A549 (cell line): ENCODE measurements at regions not wholly inside any gene's neighbourhood (a gene's known extent, or its start where the extent isn't known, plus 50 kb on each side); places are given as distances from the start of the nearest gene placed in this dataset.

Experiments used
- ATAC-seq, 2 experiments: fragments of 200-7000 bp in 1 of 2; fragments of >200 bp in 1 of 2; cut with Nextera tagmentation in 1 of 2; cut with Tn5 transposase in 1 of 2; 3 replicates each; pipeline versions ENCODE4 v1.8.0 to v1.9.1; 2018 to 2020; ENCODE audit warnings: mild to moderate bottlenecking in 1 of 2, moderate library complexity in 1 of 2
- CTCF ChIA-PET: fragments of 300-600 bp; sonication (Branson Sonifier 250); formaldehyde crosslinking; extraction: SDS; loops from one replicate; lab custom pipeline; 2021; ENCODE audit warnings: antibody characterized with exemption, inconsistent platforms; lab: Yijun Ruan, JAX
- POLR2A ChIA-PET: fragments of 350-600 bp; formaldehyde crosslinking; extraction: SDS; loops from one replicate; lab custom pipeline; 2021; ENCODE audit warnings: antibody characterized with exemption, inconsistent platforms; lab: Yijun Ruan, JAX
- DNase-seq, 2 experiments: peaks; one replicate each; pipeline versions ENCODE4 v3.0.0 to v3.0.0-alpha.2; 2011 to 2016; ENCODE audit warnings: low read depth in 1 of 2, low spot score in 1 of 2
- FAIRE-seq: peaks from 2 replicates; lab custom pipeline; 2011; peaks lifted over from hg19 to GRCh38; lab: Jason Lieb, UNC
- H3K27ac ChIP-seq, 2 experiments: fragments of >200 bp; sonication (Bioruptor Twin); formaldehyde crosslinking; 3 replicates each; pipeline ENCODE4 v1.5.1; 2016 to 2017
- H3K4me1 ChIP-seq: fragments of >200 bp; sonication (Bioruptor Twin); formaldehyde crosslinking; 3 replicates; pipeline ENCODE4 v1.6.1; 2016
- H3K4me2 ChIP-seq: fragments of >200 bp; sonication (Bioruptor Twin); formaldehyde crosslinking; 3 replicates; pipeline ENCODE4 v1.6.1; 2016
- H3K4me3 ChIP-seq: fragments of >200 bp; sonication (Bioruptor Twin); formaldehyde crosslinking; 3 replicates; pipeline ENCODE4 v1.5.1; 2016
- H3K9me3 ChIP-seq: fragments of >200 bp; sonication (Bioruptor Twin); formaldehyde crosslinking; 3 replicates; pipeline ENCODE4 v1.6.1; 2016
- BHLHE40 ChIP-seq: IDR thresholded peaks from 2 replicates; pipeline ENCODE4 v1.6.1; 2012; ENCODE audit warnings: low read depth, low read length, inconsistent platforms
- CBX8 ChIP-seq: fragments of 200-600 bp; sonication (generic); IDR thresholded peaks from 2 replicates; pipeline ENCODE4 v1.6.1; 2016
- CHD2 ChIP-seq: fragments of 150-350 bp; IDR thresholded peaks from 2 replicates; pipeline ENCODE4 v1.6.1; 2014; ENCODE audit warnings: low read length; ENCODE audit not compliant: partially characterized antibody
- CHD4 ChIP-seq: fragments of 200-600 bp; sonication (generic); IDR thresholded peaks from 2 replicates; pipeline ENCODE4 v1.6.1; 2016; ENCODE audit warnings: antibody characterized with exemption, mild to moderate bottlenecking, borderline replicate concordance
- ELK1 ChIP-seq: fragments of 150-350 bp; IDR thresholded peaks from 2 replicates; pipeline ENCODE4 v1.6.1; 2014; ENCODE audit warnings: low read depth, mild to moderate bottlenecking, low read length
- FOSL2 ChIP-seq, 2 experiments: fragments of 450-650 bp in 1 of 2; fragments of >200 bp in 1 of 2; sonication (Bioruptor Twin) in 1 of 2; formaldehyde crosslinking; IDR thresholded peaks; 2 replicates each; pipeline versions ENCODE4 v1.5.0 to v1.6.1; 2016 to 2020; ENCODE audit warnings: mild to moderate bottlenecking in 1 of 2, moderate library complexity in 1 of 2
- GATA3 ChIP-seq: IDR thresholded peaks from 2 replicates; pipeline ENCODE4 v1.6.1; 2012; ENCODE audit warnings: borderline replicate concordance
- HDAC2 ChIP-seq: fragments of 200-600 bp; sonication (generic); IDR thresholded peaks from 2 replicates; pipeline ENCODE4 v1.6.1; 2016
- HEYL ChIP-seq: fragments of 250-450 bp; sonication (Bioruptor Pico); IDR thresholded peaks from 2 replicates; pipeline ENCODE4 v1.8.0; 2021; ENCODE audit warnings: mild to moderate bottlenecking, moderate library complexity
- HMGXB4 ChIP-seq: fragments of 250-450 bp; sonication (Bioruptor Pico); IDR thresholded peaks from 2 replicates; pipeline ENCODE4 v1.5.0; 2021; ENCODE audit warnings: mild to moderate bottlenecking, moderate library complexity, borderline replicate concordance
- JUN ChIP-seq, 2 experiments: fragments of >200 bp; sonication (Bioruptor Twin); formaldehyde crosslinking; IDR thresholded peaks; 2 replicates in 1 of 2; 3 replicates in 1 of 2; pipeline ENCODE4 v1.6.1; 2016 to 2017
- MAFK ChIP-seq: fragments of 450-650 bp; IDR thresholded peaks from 2 replicates; pipeline ENCODE4 v1.6.1; 2014; ENCODE audit not compliant: partially characterized antibody
- PHF8 ChIP-seq: fragments of 200-600 bp; sonication (generic); IDR thresholded peaks from 2 replicates; pipeline ENCODE4 v1.6.1; 2016; ENCODE audit warnings: low read depth, mild to moderate bottlenecking, antibody characterized with exemption, moderate library complexity, borderline replicate concordance
- RCOR1 ChIP-seq: fragments of 150-350 bp; IDR thresholded peaks from 2 replicates; pipeline ENCODE4 v1.6.1; 2014; ENCODE audit warnings: antibody characterized with exemption, low read length, low read depth
- SMC3 ChIP-seq: fragments of >200 bp; sonication (Bioruptor Twin); formaldehyde crosslinking; IDR thresholded peaks from 3 replicates; pipeline ENCODE4 v1.6.1; 2018; ENCODE audit warnings: inconsistent platforms
- TFCP2L1 ChIP-seq: fragments of 250-450 bp; sonication (Bioruptor Pico); IDR thresholded peaks from 2 replicates; pipeline ENCODE4 v1.5.0; 2021; ENCODE audit warnings: mild to moderate bottlenecking
- WGBS: methylation state at CpG from one replicate; pipeline ENCODE4 v1.1.6; 2017; ENCODE audit errors: missing lambda C conversion rate; 5-methylcytosine and 5-hydroxymethylcytosine counted together

DNA sequence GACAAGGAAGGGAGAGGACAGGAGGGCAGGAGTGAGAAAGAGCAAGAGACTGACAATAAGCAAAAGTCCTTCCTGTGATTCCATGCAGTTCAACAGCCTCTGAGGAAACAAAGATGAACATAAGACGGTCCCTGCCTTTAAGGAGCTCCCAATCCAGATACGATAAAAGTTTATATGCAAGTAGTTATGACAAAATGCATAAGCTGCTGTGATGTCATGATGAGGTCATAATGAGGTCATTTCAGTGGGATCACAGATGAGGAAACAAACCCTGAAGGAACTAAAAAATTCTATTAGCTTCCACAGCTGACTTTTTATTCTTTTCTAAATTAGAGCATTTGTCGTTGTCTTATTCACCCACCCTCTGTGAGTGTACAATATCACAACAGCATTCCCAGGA lies 458.5 kb upstream of the ACVR2A start:
- H3K4me2 ChIP-seq = no peak overlapping the region
- FAIRE-seq = no peak
- no peaks in the 10 kb centered on the region for H3K4me1 ChIP-seq
- H3K4me3 ChIP-seq = no peak overlapping the region
- no peak for ATAC-seq
- no peak for TF ChIP-seq HDAC2
- no peak for TF ChIP-seq HMGXB4 (CRISPR knock-in tag)
- POLR2A ChIA-PET = no interaction called here
- no peak overlapping the region for H3K27ac ChIP-seq
- no peaks in the 10 kb centered on the region for H3K9me3 ChIP-seq
- CTCF ChIA-PET = no interaction called here
- 2% methylated on average over 3 of the region's 3 CpGs for WGBS
- no peak for DNase-seq

DNA sequence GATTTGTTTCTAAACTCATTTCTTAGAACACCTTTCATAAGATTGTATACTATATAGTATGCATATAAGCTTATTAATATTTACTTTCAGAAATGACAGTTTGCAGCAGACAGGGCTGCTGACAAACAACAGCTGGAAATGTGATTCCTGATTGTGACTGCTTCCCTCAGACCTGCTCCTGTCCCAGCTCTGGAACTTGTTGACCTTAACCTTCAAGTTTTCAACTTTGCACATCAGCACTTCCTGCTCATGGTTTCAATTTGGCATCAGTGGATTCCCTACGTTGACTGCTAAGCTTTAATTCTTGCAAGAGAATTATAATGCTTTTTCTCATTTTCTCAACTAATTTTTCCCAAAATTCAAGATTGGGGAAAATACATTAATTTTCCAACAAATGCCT lies 459.2 kb upstream of the ACVR2A start:
- no peak overlapping the region for H3K4me3 ChIP-seq
- H3K4me1 ChIP-seq = no peaks in the 10 kb centered on the region
- no peaks in the 10 kb centered on the region for H3K9me3 ChIP-seq
- FAIRE-seq (no peak), ATAC-seq (no peak), DNase-seq (no peak)
- H3K4me2 ChIP-seq = no peak overlapping the region
- 0% methylated on average over 1 of the region's 1 CpG for WGBS
- no peak overlapping the region for H3K27ac ChIP-seq
- POLR2A ChIA-PET = no interaction called here
- TF ChIP-seq CBX8 (no peak), MAFK (no peak), CHD4 (no peak), PHF8 (no peak), SMC3 (no peak), RCOR1 (no peak), TFCP2L1 (CRISPR knock-in tag) (no peak), FOSL2 (IDR thresholded peaks at IDR 0.05) (no peak), FOSL2 (CRISPR knock-in tag; IDR thresholded peaks at IDR 0.05) (no peak)
- TF ChIP-seq, all 56 proteins: peak for 0
- CTCF ChIA-PET = no interaction called here

DNA sequence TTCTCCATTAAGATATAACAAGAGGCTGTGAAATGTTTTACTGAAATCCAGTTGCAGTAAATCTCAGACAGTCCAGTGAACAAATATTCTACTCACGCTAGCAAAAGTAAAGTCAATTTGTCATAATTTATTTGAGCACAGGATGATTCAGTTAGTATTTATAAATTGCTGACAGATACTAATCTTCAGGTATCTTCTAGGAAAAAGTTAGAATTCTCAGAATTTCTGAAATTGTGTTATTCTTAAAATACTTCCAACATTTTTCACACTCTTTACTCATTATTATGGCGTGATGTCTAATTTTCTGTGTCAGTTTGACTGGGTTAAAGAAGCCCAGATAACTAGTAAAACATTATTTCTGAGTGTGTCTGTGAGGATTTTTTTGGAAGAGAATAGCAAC lies 460.2 kb upstream of the ACVR2A start:
- ChIA-PET CTCF (no interaction called here), POLR2A (no interaction called here)
- 29% methylated on average over 2 of the region's 2 CpGs for WGBS
- Histone ChIP-seq H3K4me1 (no peaks in the 10 kb centered on the region), H3K9me3 (no peaks in the 10 kb centered on the region), H3K4me2 (no peak overlapping the region), H3K27ac (no peak overlapping the region), H3K4me3 (no peak overlapping the region)
- no peak for DNase-seq
- ATAC-seq = no peak
- TF ChIP-seq SMC3 (no peak), MAFK (peak; percentile 37)
- FAIRE-seq = no peak

DNA sequence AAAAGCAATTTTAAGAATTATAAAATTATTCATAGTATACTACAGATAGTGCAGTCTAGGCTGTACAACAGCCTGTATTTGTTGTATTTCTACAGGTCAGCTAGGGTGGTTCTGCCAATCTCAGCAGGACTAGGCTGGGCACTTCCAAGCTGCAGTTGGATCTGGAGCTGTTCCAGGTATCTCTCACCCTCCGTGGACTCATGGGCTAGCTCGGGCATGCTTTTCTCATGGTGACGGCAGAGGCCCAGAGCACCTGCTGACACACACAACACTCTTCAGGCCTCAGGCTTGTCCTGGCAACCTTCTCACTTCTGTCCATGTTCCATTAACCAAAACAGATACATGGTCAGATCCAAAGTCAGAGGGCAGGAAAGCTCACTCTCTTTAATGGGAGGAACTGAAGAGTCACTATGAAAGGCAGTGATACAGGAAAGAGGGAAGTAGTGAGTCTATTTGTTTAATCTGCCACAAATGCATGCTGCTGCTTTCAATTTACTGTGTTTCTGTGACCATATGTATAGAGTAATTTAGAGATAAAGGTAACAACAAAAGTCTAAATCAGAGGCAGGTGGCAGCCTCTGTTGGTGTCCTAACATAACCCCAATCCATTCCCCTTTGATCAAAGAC lies 462.4 kb upstream of the ACVR2A start:
- no peak for ATAC-seq
- Histone ChIP-seq H3K27ac (no peak overlapping the region), H3K4me1 (no peaks in the 10 kb centered on the region), H3K9me3 (no peaks in the 10 kb centered on the region), H3K4me2 (no peak overlapping the region), H3K4me3 (no peak overlapping the region)
- no peak for FAIRE-seq
- CTCF ChIA-PET = no interaction called here
- POLR2A ChIA-PET = no interaction called here
- WGBS = 33% methylated on average over 2 of the region's 3 CpGs
- DNase-seq = no peak
- no peak for TF ChIP-seq CHD2
- TF ChIP-seq GATA3 = no peak
- no peak for TF ChIP-seq HEYL (CRISPR knock-in tag)
- TF ChIP-seq JUN (IDR thresholded peaks at IDR 0.05) = no peak
- TF ChIP-seq BHLHE40 = no peak
- no peak for TF ChIP-seq ELK1
